ENCODE measurements at regions not wholly inside any gene's neighbourhood (a gene's known extent, or its start where the extent isn't known, plus 50 kb on each side); places are given as distances from the start of the nearest gene placed in this dataset.

DNA sequence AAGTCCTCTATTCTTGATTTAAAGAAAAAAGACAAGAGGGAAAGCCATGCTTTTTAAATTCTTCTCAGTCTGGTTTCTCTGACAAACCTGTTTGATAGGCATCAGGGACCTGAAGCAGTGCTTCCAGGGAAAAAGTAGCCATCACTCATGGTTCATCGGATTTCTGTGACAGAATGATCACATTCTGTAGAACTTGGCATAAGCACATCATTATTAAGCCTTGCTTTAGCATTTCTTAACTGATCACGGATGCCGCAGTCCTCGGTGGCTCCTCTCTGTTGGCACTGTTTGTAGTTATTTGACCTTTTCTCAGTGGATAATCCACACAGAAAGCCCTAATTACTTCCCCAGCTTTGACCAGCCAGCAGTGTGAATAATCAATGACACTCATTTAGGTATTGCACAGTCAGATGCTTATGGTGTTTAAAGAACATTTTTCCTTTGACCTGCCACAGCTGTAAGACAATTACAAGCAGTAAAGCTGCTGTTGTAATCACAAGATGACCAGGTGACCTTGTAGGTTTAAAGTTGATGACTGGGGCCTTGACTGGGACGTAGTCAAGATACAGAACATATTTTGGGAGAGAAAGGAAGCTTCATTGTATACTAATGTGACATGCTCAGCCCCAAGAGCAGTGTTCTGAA lies 64.4 kb upstream of the SKAP2 start:
- Histone ChIP-seq H3K27ac (ENCODE audit: extremely low read depth, low read depth, low read length) (no peak overlapping the region), H3K9me3 (ENCODE audit: control insufficient read depth, insufficient read depth, low read depth, low read length) (no peaks in the 10 kb centered on the region), H3K36me3 (ENCODE audit: control insufficient read depth in 2 of 2, insufficient read depth in 1 of 2, low read length in 2 of 2) (no peaks in the 10 kb centered on the region), H3K4me3 (ENCODE audit: low read depth, low read length) (no peak overlapping the region), H3K4me1 (ENCODE audit: control insufficient read depth, insufficient read depth, low read length) (no peaks in the 10 kb centered on the region)
- ChIA-PET POLR2A (no interaction called here), CTCF (no interaction called here)
- TF ChIP-seq GLIS1 (tag by site-specific recombination; IDR thresholded peaks at IDR 0.05), result no peak
- TF ChIP-seq ZNF664 (tag by site-specific recombination; IDR thresholded peaks at IDR 0.05), result no peak
- TF ChIP-seq KLF9 (tag by site-specific recombination; IDR thresholded peaks at IDR 0.05; ENCODE audit: low read depth), result no peak
- no peak for TF ChIP-seq ZNF341 (tag by site-specific recombination; IDR thresholded peaks at IDR 0.05; ENCODE audit: low read depth)
- no peak for TF ChIP-seq YY2 (tag by site-specific recombination; IDR thresholded peaks at IDR 0.05)
- no peak for TF ChIP-seq ZFHX2 (tag by site-specific recombination; conservative IDR thresholded peaks at IDR 0.05)
- TF ChIP-seq ZNF24 (tag by site-specific recombination; IDR thresholded peaks at IDR 0.05), result no peak
- no peak for TF ChIP-seq ZNF747 (tag by site-specific recombination; IDR thresholded peaks at IDR 0.05)
- no peak for TF ChIP-seq ZFP41 (tag by site-specific recombination; IDR thresholded peaks at IDR 0.05; ENCODE audit: borderline replicate concordance)
- TF ChIP-seq ZNF549 (tag by site-specific recombination; IDR thresholded peaks at IDR 0.05), result no peak
- no peak for TF ChIP-seq ZNF138 (tag by site-specific recombination; IDR thresholded peaks at IDR 0.05; ENCODE audit: borderline replicate concordance)
- no peak for TF ChIP-seq KLF8 (tag by site-specific recombination; IDR thresholded peaks at IDR 0.05)
- TF ChIP-seq ZNF266 (tag by site-specific recombination; IDR thresholded peaks at IDR 0.05; ENCODE audit: low read depth), result no peak

- Histone ChIP-seq H3K36me3 (ENCODE audit: control insufficient read depth in 2 of 2, insufficient read depth in 1 of 2, low read length in 2 of 2) (no peaks in the 10 kb centered on the region), H3K4me1 (ENCODE audit: control insufficient read depth, insufficient read depth, low read length) (no peaks in the 10 kb centered on the region), H3K27ac (ENCODE audit: extremely low read depth, low read depth, low read length) (no peak overlapping the region), H3K9me3 (ENCODE audit: control insufficient read depth, insufficient read depth, low read depth, low read length) (no peaks in the 10 kb centered on the region), H3K4me3 (ENCODE audit: low read depth, low read length) (no peak overlapping the region)
- ChIA-PET CTCF (interaction anchor here (0.6 kb wide), 1 partner anchor 196 kb away, joined by 3 read pairs; no protein-coding TSS in a partner anchor), POLR2A (no interaction called here)
- TF ChIP-seq IKZF3 (tag by site-specific recombination; IDR thresholded peaks at IDR 0.05) (no peak), HOXA7 (CRISPR knock-in tag; IDR thresholded peaks at IDR 0.05; ENCODE audit: borderline replicate concordance) (no peak), ZNF362 (tag by site-specific recombination; IDR thresholded peaks at IDR 0.05) (no peak), ZNF549 (tag by site-specific recombination; IDR thresholded peaks at IDR 0.05) (no peak), ZNF416 (tag by site-specific recombination; IDR thresholded peaks at IDR 0.05) (no peak), KLF7 (tag by site-specific recombination; IDR thresholded peaks at IDR 0.05; ENCODE audit: borderline replicate concordance) (no peak), FEZF1 (tag by site-specific recombination; IDR thresholded peaks at IDR 0.05) (no peak), ZNF561 (tag by site-specific recombination; IDR thresholded peaks at IDR 0.05; ENCODE audit: borderline replicate concordance) (no peak), ZNF830 (tag by site-specific recombination; IDR thresholded peaks at IDR 0.05; ENCODE audit: low read depth) (no peak), ZNF501 (tag by site-specific recombination; IDR thresholded peaks at IDR 0.05) (no peak), ZSCAN16 (tag by site-specific recombination; IDR thresholded peaks at IDR 0.05) (no peak), MYNN (tag by site-specific recombination; IDR thresholded peaks at IDR 0.05; ENCODE audit: borderline replicate concordance) (no peak)
Measured at GRCh38 chr7:26925768-26926167, 61.4 kb upstream of the SKAP2 start.

Measured in HEK293 (cell line).